ENCODE measurements at regions not wholly inside any gene's neighbourhood (a gene's known extent, or its start where the extent isn't known, plus 50 kb on each side); places are given as distances from the start of the nearest gene placed in this dataset.

DNA sequence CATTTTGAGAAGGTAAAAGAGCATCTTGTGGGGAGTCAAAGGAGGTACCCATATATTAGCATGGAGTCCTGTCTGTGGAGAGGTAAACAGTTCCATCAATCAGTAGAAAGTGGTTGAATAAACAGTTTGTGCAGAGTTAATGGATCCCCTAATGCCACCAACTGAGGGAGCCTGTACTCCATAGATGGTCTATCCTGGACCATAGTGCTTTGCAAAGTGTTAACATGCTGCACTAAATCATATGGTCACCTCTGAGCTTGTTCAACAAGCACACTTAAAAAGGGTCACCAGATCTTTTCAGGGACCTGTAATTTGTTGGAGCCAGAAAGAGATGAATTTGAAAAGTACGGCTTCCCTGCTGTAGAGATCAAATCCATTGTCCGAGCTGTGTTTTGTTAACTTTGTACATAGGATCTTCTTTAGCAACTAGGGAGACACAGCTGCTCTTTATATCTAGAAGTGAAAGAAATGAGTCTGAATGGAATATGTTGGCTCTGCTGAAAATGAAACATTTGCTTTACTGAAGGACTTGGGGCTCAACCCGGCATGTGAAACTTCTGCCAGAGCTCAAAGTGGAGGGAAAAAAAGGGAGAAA is 366.4 kb downstream of the ETNK1 start:
- DNase-seq (ENCODE audit: low read depth in 2 of 2) = no peak

DNA sequence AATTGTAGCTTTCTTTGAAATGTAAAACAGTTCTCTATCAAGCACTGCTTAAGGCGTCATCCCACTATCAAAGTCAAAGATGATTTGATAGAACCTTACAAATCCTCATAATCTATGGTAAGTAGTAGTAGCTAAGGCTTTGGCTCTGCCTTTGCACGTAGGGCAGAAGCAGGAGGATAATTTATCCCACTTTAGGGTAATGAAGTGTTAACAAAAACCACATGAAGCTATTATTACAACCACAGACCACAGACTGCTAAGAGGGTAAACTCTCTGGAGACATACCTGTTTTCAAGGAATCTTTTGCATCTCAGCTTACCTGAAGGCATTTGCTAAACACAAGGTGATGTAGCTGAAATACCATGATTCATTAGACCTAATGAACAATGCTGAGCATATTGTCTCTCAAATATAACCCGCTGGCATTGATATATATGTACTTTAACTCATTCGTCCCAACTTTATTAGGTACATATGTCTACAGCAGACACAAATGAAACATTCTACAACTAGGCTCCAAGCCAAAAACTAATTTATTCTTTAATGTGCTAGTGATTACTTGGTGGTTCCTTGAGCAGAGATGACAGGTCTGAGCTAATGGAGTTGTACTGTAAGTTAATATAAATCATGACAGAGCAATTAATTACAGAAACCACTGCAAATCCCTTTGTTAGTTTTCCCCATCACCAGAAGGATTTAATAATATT is 368.8 kb downstream of the ETNK1 start:
- DNase-seq (ENCODE audit: low read depth in 2 of 2) = peak; percentile 64 to 67

DNA sequence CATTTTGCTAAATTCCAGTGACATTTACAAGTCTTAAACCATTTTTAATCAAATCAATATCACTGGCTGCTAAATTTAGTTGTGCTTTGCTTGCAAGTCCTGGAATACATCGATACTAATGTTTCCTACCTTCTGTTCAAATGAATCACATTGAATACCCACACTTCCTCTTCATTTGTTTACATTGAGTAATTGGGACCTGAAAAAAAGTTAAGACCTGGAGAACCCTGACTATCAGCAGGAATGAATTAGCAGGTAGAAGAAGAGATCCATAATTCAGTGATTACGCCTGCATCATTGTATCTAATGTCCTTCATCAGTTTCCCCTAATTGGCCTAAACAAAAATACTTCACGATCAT is 369.3 kb downstream of the ETNK1 start:
- no peak for DNase-seq (ENCODE audit: low read depth in 2 of 2)

DNA sequence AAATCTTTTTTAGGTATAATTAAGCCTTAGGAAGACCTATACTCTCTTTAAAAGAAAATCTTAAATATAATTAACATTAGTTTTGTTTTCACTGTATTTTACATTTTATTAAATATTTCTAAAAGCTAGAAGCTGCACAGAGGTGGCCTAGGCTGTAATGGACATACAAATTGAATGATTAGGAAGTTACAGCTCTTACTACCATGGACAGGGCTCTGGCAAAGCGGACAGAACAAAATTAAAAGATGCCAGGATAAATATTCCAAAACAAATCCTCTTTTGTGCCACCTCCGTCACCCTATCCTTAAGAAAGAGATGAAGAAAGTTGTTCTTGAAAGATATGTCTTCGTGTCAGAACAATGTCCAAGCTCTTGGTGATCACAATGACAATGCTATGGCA is 376.5 kb downstream of the ETNK1 start:
- DNase-seq (ENCODE audit: low read depth in 2 of 2) = no peak

DNA sequence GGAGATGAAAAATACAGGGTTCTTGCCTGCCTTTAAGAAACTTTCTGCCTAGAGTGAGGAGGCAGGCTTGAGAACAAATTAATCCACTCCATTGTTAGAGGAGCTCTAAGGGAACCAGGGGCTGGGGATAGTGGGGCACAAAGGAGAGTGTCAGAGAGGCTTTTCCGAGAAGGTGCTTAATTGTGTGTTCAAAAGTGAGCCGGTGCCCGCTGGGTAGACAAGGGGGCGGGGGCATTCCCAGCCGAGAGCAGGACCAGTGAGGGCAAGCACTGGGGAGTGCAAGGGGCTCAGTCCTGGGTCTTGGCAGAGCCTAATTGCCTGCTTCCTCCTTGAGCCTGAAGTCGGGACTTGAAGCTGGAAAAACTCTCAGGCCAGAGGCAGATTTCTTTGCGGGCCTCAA is 377.4 kb downstream of the ETNK1 start:
- no peak for DNase-seq (ENCODE audit: low read depth in 2 of 2)

DNA sequence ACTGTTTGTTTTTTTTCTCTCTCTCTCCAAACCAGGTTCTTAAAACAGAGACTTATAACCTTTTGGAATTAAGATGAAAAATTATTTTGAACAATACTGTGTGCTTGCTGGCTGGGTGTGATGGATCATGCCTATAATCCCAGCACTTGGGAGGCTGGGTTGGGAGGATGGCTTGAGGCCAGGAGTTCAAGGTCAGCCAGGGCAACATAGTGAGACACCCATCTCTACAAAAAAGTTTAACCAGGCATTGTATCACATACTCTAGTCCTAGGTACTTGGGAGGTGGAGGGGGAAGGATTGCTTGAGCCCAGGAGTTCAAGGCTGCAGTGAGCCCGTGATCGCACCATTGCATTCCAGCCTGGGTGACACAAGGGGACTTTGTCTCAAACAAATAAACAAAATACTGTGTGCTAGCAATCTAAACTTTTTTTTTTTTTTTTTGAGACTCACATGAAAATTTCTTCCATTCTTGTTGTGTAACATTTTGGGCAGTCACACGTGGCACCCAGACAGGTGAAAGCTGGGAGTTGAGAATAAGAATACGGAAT is 379.6 kb downstream of the ETNK1 start:
- no peak for DNase-seq (ENCODE audit: low read depth in 2 of 2)

DNA sequence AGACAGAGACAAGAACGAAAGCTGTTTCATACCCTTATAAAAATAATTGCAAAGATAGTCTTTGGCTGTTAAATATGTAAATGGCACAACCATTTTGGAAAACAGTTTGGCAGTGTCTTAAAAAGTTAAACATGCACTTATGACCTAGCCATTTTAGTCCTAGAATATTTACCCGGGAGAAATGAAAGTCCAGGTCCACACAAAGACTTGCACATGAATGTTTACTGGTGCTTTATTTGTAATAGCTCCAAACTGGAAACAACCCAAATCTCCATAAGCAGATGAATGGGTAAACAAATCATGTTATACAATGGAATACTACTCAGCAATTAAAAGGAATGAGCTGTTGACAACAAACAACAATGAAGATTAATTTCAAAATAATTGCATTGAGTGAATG is 380.4 kb downstream of the ETNK1 start:
- DNase-seq (ENCODE audit: low read depth in 2 of 2) = no peak

DNA sequence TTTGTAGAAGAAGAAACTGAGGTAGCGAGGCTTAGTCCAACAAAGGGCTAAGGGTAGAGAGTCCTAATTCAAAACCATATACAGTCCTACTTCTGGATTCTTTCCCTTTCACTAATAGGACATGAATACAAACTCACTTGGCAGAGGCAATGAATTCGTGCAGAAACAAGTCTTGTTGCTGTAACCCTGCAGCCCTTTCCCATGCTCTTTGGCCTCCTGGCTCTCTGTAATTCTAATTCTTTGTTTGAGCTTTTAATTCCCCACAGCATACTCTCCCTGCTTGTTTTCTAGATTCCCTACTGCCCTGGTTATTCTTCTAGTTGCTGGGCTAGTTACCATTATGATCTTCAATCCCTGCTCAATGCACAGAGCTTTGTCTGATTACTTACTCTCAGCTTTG is 381.4 kb downstream of the ETNK1 start:
- DNase-seq (ENCODE audit: low read depth in 2 of 2) = no peak

DNA sequence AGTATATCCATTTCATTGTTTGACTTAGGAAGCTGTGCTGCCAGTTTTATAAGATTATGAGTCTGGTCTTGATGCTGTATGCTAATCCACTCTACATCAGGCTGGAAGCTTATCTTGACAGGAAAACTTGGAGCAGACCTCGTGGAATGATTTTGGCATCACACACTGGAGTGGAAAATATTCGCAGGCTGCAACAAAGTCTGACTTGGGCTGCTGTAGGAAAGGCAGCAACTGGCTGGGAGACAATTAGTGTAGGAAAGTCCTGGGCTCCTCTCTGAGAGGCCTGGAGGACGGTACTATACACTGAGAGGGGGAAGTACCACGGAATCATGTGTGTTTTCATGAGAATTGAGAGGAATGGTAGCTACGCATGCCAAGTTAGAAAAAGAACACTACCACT is 383.7 kb downstream of the ETNK1 start:
- no peak for DNase-seq (ENCODE audit: low read depth in 2 of 2)

DNA sequence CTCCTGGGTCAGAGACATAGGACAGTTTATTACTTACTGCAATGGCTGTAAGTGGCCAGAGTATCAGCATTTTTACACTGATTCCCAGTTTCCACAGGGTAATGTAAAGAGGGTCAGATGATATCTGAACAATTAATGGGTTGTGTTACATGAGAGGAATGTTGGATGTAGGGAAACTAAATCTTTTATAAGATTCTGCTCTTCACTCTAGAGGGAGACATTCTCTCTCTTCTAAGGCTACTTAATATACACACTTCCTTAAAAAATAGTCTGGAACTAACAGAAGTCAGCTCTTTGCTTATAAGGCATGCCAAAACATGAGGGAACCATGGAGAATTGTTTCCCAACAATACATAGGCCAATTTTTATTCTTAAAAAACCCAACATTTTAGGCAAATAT is 389.8 kb downstream of the ETNK1 start:
- no peak for DNase-seq (ENCODE audit: low read depth in 2 of 2)

DNA sequence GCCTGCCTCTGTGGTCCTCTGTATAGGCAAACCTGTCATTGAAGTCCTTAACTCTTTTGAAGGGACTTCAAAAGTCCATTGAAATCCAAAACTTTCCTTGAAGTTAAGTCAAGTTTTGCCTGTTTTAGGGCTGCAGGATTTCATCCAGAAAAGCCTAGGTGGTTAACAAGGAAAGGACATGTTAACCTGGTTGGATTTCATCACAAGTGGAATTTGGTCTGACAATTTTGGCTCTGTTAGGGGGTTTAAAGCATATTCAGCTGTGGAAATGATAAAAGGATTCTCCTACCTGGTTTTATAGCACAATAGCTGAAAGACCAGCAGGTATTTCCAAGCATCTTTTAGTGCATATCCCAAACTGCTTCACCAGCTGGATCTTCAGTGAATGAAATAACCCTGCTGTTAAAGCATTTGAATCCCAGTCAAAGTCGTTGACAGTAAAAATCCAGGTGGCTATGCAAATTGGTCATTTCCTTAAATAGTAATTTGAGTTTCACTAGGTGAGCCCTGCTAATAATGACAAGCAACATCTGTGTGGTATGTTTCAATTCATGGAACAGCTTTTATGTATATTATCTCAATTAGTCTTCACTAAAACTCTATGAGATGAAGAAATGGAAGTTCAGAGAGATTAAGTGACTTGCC is 400.5 kb downstream of the ETNK1 start:
- DNase-seq (ENCODE audit: low read depth in 2 of 2) = no peak

DNA sequence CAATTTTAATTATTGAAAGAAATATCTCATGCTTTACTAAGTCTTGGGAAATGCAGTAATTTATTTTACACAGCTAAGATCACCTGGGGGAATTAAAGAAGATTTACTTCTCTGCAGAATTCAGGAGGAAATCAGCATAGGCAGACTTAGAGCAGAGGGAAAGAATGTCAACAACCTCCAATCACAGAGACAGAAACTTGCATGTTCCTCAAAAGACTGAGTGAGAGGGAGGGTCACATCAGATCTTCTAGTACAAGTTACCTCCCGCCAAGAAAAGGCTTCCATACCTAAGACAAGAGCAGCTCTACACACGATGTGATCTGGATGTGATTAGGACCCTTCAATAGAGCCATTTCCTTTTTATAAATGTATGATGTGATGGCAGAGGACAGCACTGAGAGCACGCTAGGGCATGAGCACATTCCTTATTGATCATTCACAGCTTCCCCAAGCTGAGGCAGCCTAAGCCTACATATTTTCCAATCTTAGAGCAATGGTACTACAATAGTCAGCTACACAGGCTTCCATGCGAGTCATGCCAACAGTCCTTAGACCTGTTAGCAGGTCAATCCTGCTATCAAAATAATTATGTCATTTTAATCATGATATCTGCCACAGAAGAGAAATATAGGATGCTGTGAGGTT is 403.3 kb downstream of the ETNK1 start:
- no peak for DNase-seq (ENCODE audit: low read depth in 2 of 2)

DNA sequence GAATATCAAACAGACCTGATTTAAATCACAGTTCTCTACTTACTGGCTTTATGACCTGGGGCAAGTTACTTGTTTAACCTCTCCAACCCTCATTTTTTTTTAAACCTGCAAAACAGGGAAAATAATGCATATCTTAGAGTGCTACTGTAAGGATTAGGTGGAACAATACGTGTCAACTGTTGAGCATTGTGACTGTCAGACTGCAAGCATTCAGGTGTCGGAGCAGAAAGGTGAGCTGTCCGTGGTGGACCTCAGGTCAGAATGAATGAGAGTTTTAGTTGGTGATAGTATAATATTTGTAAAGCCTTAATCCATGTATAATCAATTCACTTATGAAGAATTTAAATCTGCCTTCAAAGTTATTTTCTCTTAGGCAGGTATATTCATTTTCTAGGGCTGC is 404.2 kb downstream of the ETNK1 start:
- DNase-seq (ENCODE audit: low read depth in 2 of 2) = no peak

DNA sequence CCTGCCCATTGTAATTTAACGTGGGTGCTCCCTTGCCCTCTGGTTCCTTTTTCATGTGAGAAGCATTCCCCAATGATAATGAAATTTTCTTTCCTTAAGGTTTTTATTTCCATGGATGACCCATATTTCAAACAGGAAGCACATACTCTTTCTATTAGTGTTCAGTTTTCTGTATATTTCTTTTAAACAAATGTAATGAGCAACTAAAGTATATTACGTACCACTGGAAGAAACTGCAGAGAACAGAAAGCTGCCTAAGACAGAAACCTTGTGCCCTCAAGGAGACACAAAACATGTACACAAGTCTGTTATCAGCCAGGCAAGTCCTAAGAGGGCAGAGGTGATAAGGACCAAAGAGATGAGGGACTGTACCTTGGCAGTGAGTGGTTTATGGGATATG is 414.9 kb downstream of the ETNK1 start:
- DNase-seq (ENCODE audit: low read depth in 2 of 2) = no peak

DNA sequence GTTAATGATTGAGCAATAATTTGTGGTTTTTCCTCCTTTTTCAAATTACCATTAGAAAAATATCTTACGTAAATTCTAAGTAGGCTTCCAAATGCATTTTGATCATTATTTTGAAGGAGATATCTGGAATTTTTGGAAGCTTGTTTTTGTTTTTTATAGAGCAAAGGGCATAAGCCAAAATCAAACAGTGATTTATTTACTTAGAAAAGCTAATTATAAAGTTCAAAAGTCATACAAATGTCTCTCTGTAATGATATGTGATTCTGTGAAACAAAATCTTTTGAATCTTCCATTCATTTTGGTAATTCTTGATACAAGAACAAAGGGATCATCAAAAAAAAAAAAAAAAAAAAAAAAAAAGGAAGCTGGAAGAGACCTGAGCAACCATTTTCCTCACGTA is 416.8 kb downstream of the ETNK1 start:
- DNase-seq (ENCODE audit: low read depth in 2 of 2) = no peak

DNA sequence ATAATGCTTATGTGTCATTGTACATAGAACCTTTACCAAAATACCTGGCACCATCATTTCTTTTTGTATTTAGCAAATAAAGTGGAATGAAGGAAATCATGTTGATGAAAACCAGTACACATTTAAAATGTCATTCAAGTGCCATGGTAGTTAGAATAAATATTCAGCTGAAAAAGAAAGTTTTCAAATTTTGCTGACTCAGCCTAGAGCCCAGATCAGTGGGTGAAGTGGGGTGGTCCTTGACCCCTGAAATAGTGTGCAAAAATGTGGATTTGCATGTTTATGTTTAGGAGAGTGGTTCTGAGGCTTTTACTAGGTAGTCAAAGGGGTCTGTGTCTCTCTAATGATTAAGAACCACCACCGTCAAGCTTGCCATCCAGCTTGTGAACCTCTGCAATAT is 418.7 kb downstream of the ETNK1 start:
- no peak for DNase-seq (ENCODE audit: low read depth in 2 of 2)

DNA sequence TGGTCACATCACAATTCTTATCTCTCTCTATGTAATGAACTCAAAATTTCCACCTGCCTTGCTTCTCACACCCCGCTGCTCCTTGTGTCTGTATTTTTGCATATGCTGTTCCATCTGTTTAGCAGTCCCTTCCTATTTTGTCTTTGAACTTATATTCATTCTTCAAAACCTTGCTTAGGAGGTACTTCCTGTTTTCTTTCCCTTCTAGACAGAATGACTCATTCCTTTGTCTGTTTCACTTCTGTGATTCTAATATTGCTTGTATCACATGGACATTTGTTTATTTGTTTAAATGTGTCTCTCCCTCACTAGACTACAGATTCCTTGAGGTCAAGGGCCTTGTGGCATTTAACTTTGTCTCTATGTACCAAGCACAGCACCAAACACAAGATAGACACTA is 424.2 kb downstream of the ETNK1 start:
- DNase-seq (ENCODE audit: low read depth in 2 of 2) = no peak

DNA sequence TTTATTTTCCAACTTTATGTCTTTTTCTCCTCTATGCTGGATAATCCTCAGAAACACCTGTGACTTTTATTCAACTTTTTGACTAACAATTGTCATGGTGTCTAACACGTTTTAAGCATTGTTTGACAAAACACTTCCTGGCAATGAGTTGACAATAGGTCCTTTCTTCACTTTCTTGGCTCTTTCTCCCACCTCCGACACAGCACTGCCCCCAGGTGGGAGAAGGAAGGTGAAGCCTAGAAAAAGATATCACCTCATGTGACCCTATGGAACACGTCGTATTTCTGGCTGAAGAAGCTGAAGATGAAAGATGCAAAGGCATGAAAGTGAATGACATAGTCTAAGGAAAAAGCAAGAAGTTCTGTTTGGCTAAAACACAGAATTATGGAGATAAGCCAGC is 430.0 kb downstream of the ETNK1 start:
- no peak for DNase-seq (ENCODE audit: low read depth in 2 of 2)

DNA sequence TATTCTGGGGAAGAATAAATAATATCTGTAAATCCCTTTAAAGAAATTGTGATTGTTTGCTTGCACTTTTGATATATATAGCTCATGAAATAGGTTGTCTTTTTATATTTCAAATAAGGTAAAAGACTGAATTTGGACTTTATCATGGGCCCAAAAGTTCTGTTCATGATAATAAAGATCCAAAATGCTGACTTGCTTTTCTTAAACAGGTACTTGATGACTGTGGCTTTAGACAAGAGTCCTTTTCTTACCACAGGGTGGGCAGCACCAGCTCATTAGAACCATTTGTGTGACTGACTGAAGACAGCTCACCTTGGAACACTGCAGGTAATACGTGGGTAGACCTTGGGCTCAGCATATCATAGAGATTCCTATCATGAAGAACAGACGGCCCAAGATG is 432.6 kb downstream of the ETNK1 start:
- DNase-seq (ENCODE audit: low read depth in 2 of 2) = no peak

DNA sequence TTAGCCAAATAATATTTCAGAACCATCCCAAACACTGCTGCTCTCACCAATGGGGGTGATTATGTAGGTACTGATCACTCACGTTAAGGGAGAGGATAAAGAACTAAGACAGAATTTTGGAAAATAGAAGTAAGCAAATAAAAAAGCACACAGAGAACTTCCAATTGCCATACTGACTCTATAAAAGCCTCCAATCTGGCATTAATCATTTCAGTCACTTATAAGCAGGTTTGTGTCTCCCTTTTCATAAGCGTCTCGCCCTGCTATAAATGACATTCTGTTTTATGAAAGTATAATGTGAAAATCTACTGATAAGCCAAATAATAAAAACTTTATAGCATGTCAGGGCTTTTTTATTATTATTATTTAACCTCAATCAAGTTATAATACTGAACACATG is 435.2 kb downstream of the ETNK1 start:
- DNase-seq (ENCODE audit: low read depth in 2 of 2) = no peak

DNA sequence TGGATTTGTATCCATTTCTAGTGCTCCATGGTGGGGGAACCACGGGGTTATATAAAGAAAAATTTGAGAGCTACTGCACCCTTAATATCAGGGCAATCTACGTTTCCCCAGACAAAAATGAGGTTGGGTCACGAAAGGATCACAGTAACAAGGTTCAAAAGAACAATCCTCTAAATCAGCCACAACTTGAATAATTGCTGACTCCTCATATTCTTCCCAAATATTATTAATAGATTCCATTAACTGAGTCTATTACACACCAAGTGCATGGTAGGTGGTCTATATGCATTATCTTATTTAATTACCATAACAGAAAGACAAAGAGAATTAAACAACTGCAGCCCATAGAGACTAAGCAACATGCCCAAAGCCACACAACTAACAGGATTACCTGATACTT is 438.2 kb downstream of the ETNK1 start:
- DNase-seq (ENCODE audit: low read depth in 2 of 2) = no peak

DNA sequence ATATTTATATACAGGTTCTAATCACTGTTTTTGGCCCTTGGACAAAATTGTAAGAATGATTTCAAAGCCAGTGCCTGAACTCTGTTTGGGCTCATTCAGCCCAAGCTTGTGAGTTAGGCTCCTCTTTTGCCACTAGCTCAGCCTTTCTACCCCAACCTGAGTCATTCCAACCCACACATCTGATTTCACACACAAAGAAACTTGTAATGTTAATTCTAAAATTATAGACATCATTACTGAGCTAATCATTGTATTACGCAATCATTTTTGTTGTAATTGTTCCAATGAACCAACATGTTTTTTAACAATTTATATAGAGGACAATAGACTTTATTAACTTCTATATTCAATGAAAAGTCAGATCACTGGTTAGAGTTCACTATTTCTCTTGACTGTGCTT is 441.1 kb downstream of the ETNK1 start:
- DNase-seq (ENCODE audit: low read depth in 2 of 2) = no peak

DNA sequence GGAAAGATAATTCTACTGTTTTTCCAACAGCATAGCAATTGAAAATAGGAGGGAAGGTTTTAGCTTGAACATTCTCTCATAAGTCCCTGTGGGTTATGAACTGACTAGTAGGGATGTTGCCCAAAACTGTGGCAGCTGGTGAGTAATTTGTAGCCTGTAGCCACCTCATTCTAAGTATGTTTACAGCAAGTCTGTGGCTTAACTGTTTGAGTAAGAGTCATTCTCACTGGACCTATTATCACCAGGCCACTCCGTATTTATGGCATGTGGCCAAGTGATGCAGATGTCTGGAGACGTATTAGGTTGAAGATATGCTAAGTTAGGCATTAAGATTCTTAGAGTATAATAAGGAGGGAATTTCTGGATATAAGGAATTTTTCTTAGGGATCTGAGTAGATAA is 458.3 kb downstream of the ETNK1 start:
- DNase-seq (ENCODE audit: low read depth in 2 of 2) = peak; percentile 34 to 35

Data from fibroblast of skin of left quadriceps (primary cell).